SHP77 (cell line): ENCODE measurements at regions not wholly inside any gene's neighbourhood (a gene's known extent, or its start where the extent isn't known, plus 50 kb on each side); places are given as distances from the start of the nearest gene placed in this dataset.

Source experiments
- DNase-seq, 2 experiments: peaks; one replicate each; lab custom pipeline; 2025; lab: John Stamatoyannopoulos, UW

GRCh38 chr2:2641541-2642410 is 310.7 kb upstream of the MYT1L start:
- DNase-seq: no peak

GRCh38 chr2:2640818-2641217 is 309.7 kb upstream of the MYT1L start:
- no peak for DNase-seq

- DNase-seq: no peak
Measured at GRCh38 chr2:2640371-2640770, 309.3 kb upstream of the MYT1L start.

- no peak for DNase-seq
Measured at GRCh38 chr2:2639251-2640139, 308.4 kb upstream of the MYT1L start.

- no peak for DNase-seq
Measured at GRCh38 chr2:2638547-2639220, 307.6 kb upstream of the MYT1L start.

- DNase-seq: peak; percentile 63 to 72
Measured at GRCh38 chr2:2636813-2637212, 305.7 kb upstream of the MYT1L start.

- no peak for DNase-seq
Measured at GRCh38 chr2:2635025-2635528, 304.0 kb upstream of the MYT1L start.

GRCh38 chr2:2633017-2633416 is 301.9 kb upstream of the MYT1L start:
- no peak for DNase-seq

GRCh38 chr2:2623939-2624338 is 292.9 kb upstream of the MYT1L start:
- no peak for DNase-seq

GRCh38 chr2:2621855-2622254 is 290.8 kb upstream of the MYT1L start:
- DNase-seq: no peak

- no peak for DNase-seq
Measured at GRCh38 chr2:2620604-2621003, 289.5 kb upstream of the MYT1L start.

- DNase-seq: no peak
Measured at GRCh38 chr2:2619995-2620394, 288.9 kb upstream of the MYT1L start.

GRCh38 chr2:2614452-2614851 is 283.4 kb upstream of the MYT1L start:
- DNase-seq: no peak

- DNase-seq: peak; percentile 99 to 100
Measured at GRCh38 chr2:2613279-2614199, 282.5 kb upstream of the MYT1L start.

- DNase-seq: no peak
Measured at GRCh38 chr2:2610751-2611150, 279.7 kb upstream of the MYT1L start.

GRCh38 chr2:2600366-2600765 is 269.3 kb upstream of the MYT1L start:
- DNase-seq: no peak

GRCh38 chr2:2599441-2599840 is 268.4 kb upstream of the MYT1L start:
- DNase-seq: no peak

- no peak for DNase-seq
Measured at GRCh38 chr2:2597712-2598111, 266.6 kb upstream of the MYT1L start.

GRCh38 chr2:2591542-2591940 is 260.5 kb upstream of the MYT1L start:
- DNase-seq: no peak

GRCh38 chr2:2590841-2591541 is 259.9 kb upstream of the MYT1L start:
- peak; percentile 43 to 69 for DNase-seq
